Loucy (cell line): ENCODE measurements at regions not wholly inside any gene's neighbourhood (a gene's known extent, or its start where the extent isn't known, plus 50 kb on each side); places are given as distances from the start of the nearest gene placed in this dataset.

ENCODE experiments used
- H2AFZ ChIP-seq: fragments of 200-600 bp; sonication (generic); 2 replicates; pipeline ENCODE4 v1.6.0; 2016; ENCODE audit warnings: antibody characterized with exemption, mild to moderate bottlenecking, low read length, moderate library complexity
- H3F3A ChIP-seq: fragments of 200-600 bp; 2 replicates; pipeline ENCODE4 v1.6.0; 2016; ENCODE audit warnings: antibody characterized with exemption, low read depth, mild to moderate bottlenecking
- H3K27me3 ChIP-seq: fragments of 200-600 bp; sonication (generic); 2 replicates; pipeline ENCODE4 v1.6.1; 2014; ENCODE audit warnings: low read length, mild to moderate bottlenecking; ENCODE audit not compliant: insufficient read depth, poor library complexity, severe bottlenecking
- H3K36me3 ChIP-seq: fragments of 200-600 bp; sonication (generic); 2 replicates; pipeline ENCODE4 v1.6.1; 2016; ENCODE audit warnings: low read length; ENCODE audit not compliant: insufficient read depth
- H3K4me1 ChIP-seq: fragments of 200-600 bp; sonication (generic); 2 replicates; pipeline ENCODE4 v1.5.1; 2014; ENCODE audit warnings: low read length, mild to moderate bottlenecking; ENCODE audit not compliant: insufficient read depth, poor library complexity, severe bottlenecking
- H3K4me2 ChIP-seq: fragments of 200-600 bp; sonication (generic); 2 replicates; pipeline ENCODE4 v1.6.0; 2014; ENCODE audit warnings: antibody characterized with exemption, low read length, low read depth, mild to moderate bottlenecking; ENCODE audit not compliant: poor library complexity, severe bottlenecking
- H3K4me3 ChIP-seq: fragments of 200-600 bp; sonication (generic); 2 replicates; pipeline ENCODE4 v1.5.1; 2014; ENCODE audit warnings: low read length, mild to moderate bottlenecking, mixed read lengths; ENCODE audit not compliant: poor library complexity, severe bottlenecking
- H3K79me2 ChIP-seq: fragments of 200-600 bp; sonication (generic); 2 replicates; pipeline ENCODE4 v1.6.1; 2014; ENCODE audit warnings: low read length; ENCODE audit not compliant: insufficient read depth
- H3K9ac ChIP-seq: fragments of 200-600 bp; sonication (generic); 2 replicates; pipeline ENCODE4 v1.6.0; 2014; ENCODE audit warnings: mild to moderate bottlenecking, low read depth, low read length, moderate library complexity; ENCODE audit not compliant: poor library complexity, severe bottlenecking
- H3K9me2 ChIP-seq: fragments of 200-600 bp; sonication (generic); replicated peaks from 2 replicates; pipeline ENCODE4 v1.6.1; 2016; ENCODE audit warnings: low read depth, low read length, mixed read lengths
- H3K9me3 ChIP-seq: fragments of 200-600 bp; sonication (generic); 2 replicates; pipeline ENCODE4 v1.6.1; 2014; ENCODE audit warnings: mild to moderate bottlenecking, antibody characterized with exemption, low read length, low read depth; ENCODE audit not compliant: insufficient read depth
- H4K20me1 ChIP-seq: fragments of 200-600 bp; sonication (generic); 2 replicates; pipeline ENCODE4 v1.6.0; 2014; ENCODE audit warnings: antibody characterized with exemption, low read length, mild to moderate bottlenecking; ENCODE audit not compliant: insufficient read depth, poor library complexity, severe bottlenecking
- EZH2phosphoT487 ChIP-seq: fragments of 200-600 bp; IDR thresholded peaks from 2 replicates; pipeline ENCODE4 v1.6.1; 2018; ENCODE audit warnings: antibody characterized with exemption, mild to moderate bottlenecking, moderate library complexity, borderline replicate concordance
- TF ChIP-seq, protein P1 (sequence below): fragments of 200-600 bp; sonication (generic); conservative IDR thresholded peaks from 2 replicates; pipeline ENCODE4 v1.5.1; 2014; ENCODE audit warnings: mild to moderate bottlenecking, antibody characterized with exemption, low read length

GRCh38 chr22:19654338-19654987, 59.8 kb upstream of the SEPTIN5 start:
- H3K9ac ChIP-seq, result no peak overlapping the region
- H3K9me2 ChIP-seq, result no peaks in the 10 kb centered on the region
- H4K20me1 ChIP-seq, result no peaks in the 10 kb centered on the region

DNA sequence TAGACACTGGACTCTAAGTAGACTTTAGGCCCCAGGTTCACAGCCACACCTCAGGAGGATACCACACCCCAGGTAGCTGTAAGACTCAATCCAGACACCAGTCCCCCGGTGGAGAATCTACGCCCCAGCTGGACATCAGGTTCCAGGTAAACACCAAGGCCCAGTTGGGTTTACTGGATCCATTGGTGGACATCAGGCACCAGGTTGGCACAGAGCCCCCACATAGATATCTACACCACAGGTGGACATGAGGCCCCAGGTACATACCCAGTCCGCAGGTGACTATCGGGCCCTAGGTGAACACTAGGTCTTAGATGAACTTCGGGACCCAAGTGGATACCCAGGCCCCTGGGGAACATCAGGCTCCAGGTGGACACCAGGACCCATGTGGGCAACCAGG, 58.9 kb upstream of the SEPTIN5 start:
- Histone ChIP-seq H3F3A (no peaks in the 10 kb centered on the region), H3K4me1 (no peaks in the 10 kb centered on the region), H3K79me2 (no peaks in the 10 kb centered on the region), H3K4me3 (no peak overlapping the region), H3K4me2 (no peak overlapping the region), H2AFZ (no peak overlapping the region), H3K9me2 (no peaks in the 10 kb centered on the region), H3K9ac (no peak overlapping the region), H3K27me3 (peaks cover 6% of the 10 kb centered on the region), H3K9me3 (no peaks in the 10 kb centered on the region), H3K36me3 (no peaks in the 10 kb centered on the region), H4K20me1 (no peaks in the 10 kb centered on the region)
- TF ChIP-seq EZH2phosphoT487, result no peak
- TF ChIP-seq, protein P1, sequence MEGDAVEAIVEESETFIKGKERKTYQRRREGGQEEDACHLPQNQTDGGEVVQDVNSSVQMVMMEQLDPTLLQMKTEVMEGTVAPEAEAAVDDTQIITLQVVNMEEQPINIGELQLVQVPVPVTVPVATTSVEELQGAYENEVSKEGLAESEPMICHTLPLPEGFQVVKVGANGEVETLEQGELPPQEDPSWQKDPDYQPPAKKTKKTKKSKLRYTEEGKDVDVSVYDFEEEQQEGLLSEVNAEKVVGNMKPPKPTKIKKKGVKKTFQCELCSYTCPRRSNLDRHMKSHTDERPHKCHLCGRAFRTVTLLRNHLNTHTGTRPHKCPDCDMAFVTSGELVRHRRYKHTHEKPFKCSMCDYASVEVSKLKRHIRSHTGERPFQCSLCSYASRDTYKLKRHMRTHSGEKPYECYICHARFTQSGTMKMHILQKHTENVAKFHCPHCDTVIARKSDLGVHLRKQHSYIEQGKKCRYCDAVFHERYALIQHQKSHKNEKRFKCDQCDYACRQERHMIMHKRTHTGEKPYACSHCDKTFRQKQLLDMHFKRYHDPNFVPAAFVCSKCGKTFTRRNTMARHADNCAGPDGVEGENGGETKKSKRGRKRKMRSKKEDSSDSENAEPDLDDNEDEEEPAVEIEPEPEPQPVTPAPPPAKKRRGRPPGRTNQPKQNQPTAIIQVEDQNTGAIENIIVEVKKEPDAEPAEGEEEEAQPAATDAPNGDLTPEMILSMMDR, result no peak

More at GRCh38 chr22:19654338-19654987, 59.8 kb upstream of the SEPTIN5 start:
- Histone ChIP-seq H3F3A (no peaks in the 10 kb centered on the region), H3K4me1 (no peaks in the 10 kb centered on the region), H3K36me3 (no peaks in the 10 kb centered on the region), H3K27me3 (peaks cover 6% of the 10 kb centered on the region), H2AFZ (no peak overlapping the region), H3K79me2 (no peaks in the 10 kb centered on the region), H3K4me3 (no peak overlapping the region), H3K9me3 (no peaks in the 10 kb centered on the region), H3K4me2 (no peak overlapping the region)
- no peak for TF ChIP-seq EZH2phosphoT487
- TF ChIP-seq, protein P1, result no peak

DNA sequence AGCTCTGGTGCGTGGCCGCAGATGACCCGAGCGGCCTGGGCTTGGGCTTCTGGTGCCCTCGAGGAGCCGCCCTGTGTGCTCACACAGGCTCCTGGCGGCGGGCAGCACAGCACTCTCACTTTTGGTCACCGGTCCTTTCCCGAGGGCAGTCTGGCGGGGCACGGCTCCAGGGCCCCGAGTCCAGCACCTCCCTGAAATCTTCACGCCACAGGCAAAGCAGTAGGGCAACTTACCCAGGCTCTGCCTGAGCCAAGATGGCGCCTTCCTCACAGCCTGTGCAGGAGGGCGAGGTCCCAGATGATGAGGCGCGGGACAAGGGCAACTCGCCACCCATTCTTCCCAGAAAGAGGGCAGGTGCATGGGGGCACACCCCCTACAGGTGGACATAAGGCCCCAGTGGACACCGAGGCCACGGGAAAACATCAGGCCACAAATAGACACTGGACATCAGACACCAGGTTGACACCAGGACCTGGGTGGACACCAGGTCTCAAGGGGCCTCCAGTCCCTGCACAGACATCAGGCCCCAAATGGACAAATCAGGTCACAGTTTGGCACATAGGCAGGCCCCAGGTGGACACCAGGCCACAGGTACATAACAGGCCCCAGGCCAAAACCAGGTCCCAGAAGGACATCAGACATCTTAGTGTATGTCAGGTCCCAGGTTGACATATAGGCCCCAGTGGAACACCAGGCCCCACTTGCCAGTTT, 57.6 kb upstream of the SEPTIN5 start:
- Histone ChIP-seq H3F3A (no peaks in the 10 kb centered on the region), H3K36me3 (no peaks in the 10 kb centered on the region), H4K20me1 (no peaks in the 10 kb centered on the region), H3K9me3 (no peaks in the 10 kb centered on the region), H2AFZ (no peak overlapping the region), H3K4me2 (no peak overlapping the region), H3K9me2 (no peaks in the 10 kb centered on the region), H3K27me3 (no peaks in the 10 kb centered on the region), H3K79me2 (no peaks in the 10 kb centered on the region), H3K4me1 (no peaks in the 10 kb centered on the region), H3K4me3 (no peak overlapping the region), H3K9ac (no peak overlapping the region)
- TF ChIP-seq, protein P1, result no peak
